ENCODE measurements at regions not wholly inside any gene's neighbourhood (a gene's known extent, or its start where the extent isn't known, plus 50 kb on each side); places are given as distances from the start of the nearest gene placed in this dataset.
"Not testable (repeated sequence)": the region's sequence is repeated elsewhere in the genome, so short reads cannot be mapped to it uniquely, and the experiment has no call there.

GRCh38 chr2:87412036-87412820, 335.7 kb upstream of the PLGLB2 start:
- H3K27me3 ChIP-seq (ENCODE audit: control insufficient read depth, insufficient read depth, low read length); H3K9me3 ChIP-seq (replicated peaks; ENCODE audit: control insufficient read depth, low read depth, low read length); H3K27ac ChIP-seq (ENCODE audit: low read length); H3K36me3 ChIP-seq (ENCODE audit: control insufficient read depth, insufficient read depth, low read length); DNase-seq; H3K4me1 ChIP-seq (ENCODE audit: control insufficient read depth, insufficient read depth, low read length); H3K4me3 ChIP-seq (ENCODE audit: low read length): not testable (repeated sequence)
- 100% methylated on average over 1 of the region's 7 CpGs for WGBS (ENCODE audit: insufficient coverage)

- WGBS (ENCODE audit: insufficient coverage), result 40% methylated on average over 1 of the region's 1 CpG
These were observed 333.6 kb upstream of the PLGLB2 start for GRCh38 chr2:87414331-87414730.

GRCh38 chr2:87414795-87415570, 332.9 kb upstream of the PLGLB2 start:
- 100% methylated on average over 1 of the region's 10 CpGs for WGBS (ENCODE audit: insufficient coverage)
- DNase-seq; H3K9me3 ChIP-seq (replicated peaks; ENCODE audit: control insufficient read depth, low read depth, low read length); H3K36me3 ChIP-seq (ENCODE audit: control insufficient read depth, insufficient read depth, low read length); H3K27ac ChIP-seq (ENCODE audit: low read length); H3K4me1 ChIP-seq (ENCODE audit: control insufficient read depth, insufficient read depth, low read length); H3K27me3 ChIP-seq (ENCODE audit: control insufficient read depth, insufficient read depth, low read length); H3K4me3 ChIP-seq (ENCODE audit: low read length): not testable (repeated sequence)

More at GRCh38 chr2:87414331-87414730, 333.6 kb upstream of the PLGLB2 start:
- H3K27ac ChIP-seq (ENCODE audit: low read length); H3K27me3 ChIP-seq (ENCODE audit: control insufficient read depth, insufficient read depth, low read length); H3K4me1 ChIP-seq (ENCODE audit: control insufficient read depth, insufficient read depth, low read length); H3K9me3 ChIP-seq (replicated peaks; ENCODE audit: control insufficient read depth, low read depth, low read length); DNase-seq; H3K36me3 ChIP-seq (ENCODE audit: control insufficient read depth, insufficient read depth, low read length); H3K4me3 ChIP-seq (ENCODE audit: low read length): not testable (repeated sequence)

- not testable (repeated sequence) for H3K4me1 ChIP-seq (ENCODE audit: control insufficient read depth, insufficient read depth, low read length); H3K36me3 ChIP-seq (ENCODE audit: control insufficient read depth, insufficient read depth, low read length); H3K9me3 ChIP-seq (replicated peaks; ENCODE audit: control insufficient read depth, low read depth, low read length); H3K4me3 ChIP-seq (ENCODE audit: low read length); DNase-seq; H3K27ac ChIP-seq (ENCODE audit: low read length); H3K27me3 ChIP-seq (ENCODE audit: control insufficient read depth, insufficient read depth, low read length)
- WGBS (ENCODE audit: insufficient coverage), result 50% methylated on average over 1 of the region's 1 CpG
These were observed 332.2 kb upstream of the PLGLB2 start for GRCh38 chr2:87415586-87416265.

GRCh38 chr2:87416266-87416592, 331.7 kb upstream of the PLGLB2 start:
- H3K27ac ChIP-seq (ENCODE audit: low read length); H3K27me3 ChIP-seq (ENCODE audit: control insufficient read depth, insufficient read depth, low read length); DNase-seq; H3K4me1 ChIP-seq (ENCODE audit: control insufficient read depth, insufficient read depth, low read length); H3K4me3 ChIP-seq (ENCODE audit: low read length); H3K36me3 ChIP-seq (ENCODE audit: control insufficient read depth, insufficient read depth, low read length); H3K9me3 ChIP-seq (replicated peaks; ENCODE audit: control insufficient read depth, low read depth, low read length): not testable (repeated sequence)
- no CpG with 5 or more reads among the region's 1 CpG for WGBS (ENCODE audit: insufficient coverage)

GRCh38 chr2:87417147-87417546, 330.7 kb upstream of the PLGLB2 start:
- H3K36me3 ChIP-seq (ENCODE audit: control insufficient read depth, insufficient read depth, low read length); H3K27me3 ChIP-seq (ENCODE audit: control insufficient read depth, insufficient read depth, low read length); H3K4me3 ChIP-seq (ENCODE audit: low read length); H3K9me3 ChIP-seq (replicated peaks; ENCODE audit: control insufficient read depth, low read depth, low read length); H3K27ac ChIP-seq (ENCODE audit: low read length); DNase-seq; H3K4me1 ChIP-seq (ENCODE audit: control insufficient read depth, insufficient read depth, low read length): not testable (repeated sequence)
- no CpG with 5 or more reads among the region's 6 CpGs for WGBS (ENCODE audit: insufficient coverage)

GRCh38 chr2:87417742-87418567, 329.9 kb upstream of the PLGLB2 start:
- not testable (repeated sequence) for H3K9me3 ChIP-seq (replicated peaks; ENCODE audit: control insufficient read depth, low read depth, low read length); H3K4me3 ChIP-seq (ENCODE audit: low read length); H3K36me3 ChIP-seq (ENCODE audit: control insufficient read depth, insufficient read depth, low read length); H3K4me1 ChIP-seq (ENCODE audit: control insufficient read depth, insufficient read depth, low read length); H3K27ac ChIP-seq (ENCODE audit: low read length); H3K27me3 ChIP-seq (ENCODE audit: control insufficient read depth, insufficient read depth, low read length); DNase-seq
- WGBS (ENCODE audit: insufficient coverage), result 100% methylated on average over 1 of the region's 3 CpGs

GRCh38 chr2:87418823-87419822, 328.8 kb upstream of the PLGLB2 start:
- not testable (repeated sequence) for H3K36me3 ChIP-seq (ENCODE audit: control insufficient read depth, insufficient read depth, low read length); H3K4me1 ChIP-seq (ENCODE audit: control insufficient read depth, insufficient read depth, low read length); H3K27ac ChIP-seq (ENCODE audit: low read length); H3K9me3 ChIP-seq (replicated peaks; ENCODE audit: control insufficient read depth, low read depth, low read length); H3K4me3 ChIP-seq (ENCODE audit: low read length); DNase-seq; H3K27me3 ChIP-seq (ENCODE audit: control insufficient read depth, insufficient read depth, low read length)
- WGBS (ENCODE audit: insufficient coverage), result 96% methylated on average over 2 of the region's 9 CpGs

GRCh38 chr2:87419980-87420379, 327.9 kb upstream of the PLGLB2 start:
- H3K9me3 ChIP-seq (replicated peaks; ENCODE audit: control insufficient read depth, low read depth, low read length); H3K36me3 ChIP-seq (ENCODE audit: control insufficient read depth, insufficient read depth, low read length); H3K27ac ChIP-seq (ENCODE audit: low read length); H3K27me3 ChIP-seq (ENCODE audit: control insufficient read depth, insufficient read depth, low read length); DNase-seq; H3K4me1 ChIP-seq (ENCODE audit: control insufficient read depth, insufficient read depth, low read length); H3K4me3 ChIP-seq (ENCODE audit: low read length): not testable (repeated sequence)
- no CpG with 5 or more reads among the region's 5 CpGs for WGBS (ENCODE audit: insufficient coverage)
